GM23338 (cell line): ENCODE measurements at regions not wholly inside any gene's neighbourhood (a gene's known extent, or its start where the extent isn't known, plus 50 kb on each side); places are given as distances from the start of the nearest gene placed in this dataset.

Experiments
- ATAC-seq: fragments of 200-7000 bp; cut with Tn5 transposase; 3 replicates; pipeline ENCODE4 v1.9.1; 2020
- DNase-seq: peaks from one replicate; pipeline ENCODE4 v3.0.0-alpha.2; 2015; ENCODE audit warnings: low spot score
- H2AFZ ChIP-seq: fragments of 200-600 bp; sonication (generic); 2 replicates; pipeline ENCODE4 v1.8.0; 2016; ENCODE audit warnings: antibody characterized with exemption, mild to moderate bottlenecking, moderate library complexity
- H3F3A ChIP-seq: fragments of 200-600 bp; sonication (generic); replicated peaks from 2 replicates; pipeline ENCODE4 v1.8.0; 2017; ENCODE audit warnings: antibody characterized with exemption, mixed run types, low read depth
- H3K27ac ChIP-seq: fragments of 200-600 bp; sonication (generic); 2 replicates; pipeline ENCODE4 v1.6.1; 2016; ENCODE audit warnings: low read depth
- H3K27me3 ChIP-seq: fragments of 200-600 bp; sonication (generic); 2 replicates; pipeline ENCODE4 v1.8.0; 2016; ENCODE audit warnings: mild to moderate bottlenecking, mixed run types, moderate library complexity; ENCODE audit not compliant: insufficient read depth
- H3K36me3 ChIP-seq: fragments of 200-600 bp; sonication (generic); 2 replicates; pipeline ENCODE4 v1.8.0; 2016; ENCODE audit warnings: mild to moderate bottlenecking; ENCODE audit not compliant: insufficient read depth
- H3K4me1 ChIP-seq: fragments of 200-600 bp; sonication (generic); 2 replicates; pipeline ENCODE4 v1.8.0; 2016; ENCODE audit warnings: mild to moderate bottlenecking, moderate library complexity; ENCODE audit not compliant: insufficient read depth
- H3K4me2 ChIP-seq: fragments of 200-600 bp; sonication (generic); 2 replicates; pipeline ENCODE4 v1.7.1; 2017; ENCODE audit warnings: mixed run types
- H3K4me3 ChIP-seq: fragments of 200-600 bp; sonication (generic); 2 replicates; pipeline ENCODE4 v1.6.1; 2016; ENCODE audit warnings: mixed run types
- H3K79me2 ChIP-seq: fragments of 200-600 bp; sonication (generic); replicated peaks from 2 replicates; pipeline ENCODE4 v1.8.0; 2017; ENCODE audit warnings: mild to moderate bottlenecking; ENCODE audit not compliant: insufficient read depth
- H3K9me2 ChIP-seq: fragments of 200-600 bp; sonication (generic); 2 replicates; pipeline ENCODE4 v1.8.0; 2017; ENCODE audit not compliant: insufficient read depth
- H4K20me1 ChIP-seq: fragments of 200-600 bp; sonication (generic); replicated peaks from 2 replicates; pipeline ENCODE4 v1.8.0; 2017; ENCODE audit warnings: mild to moderate bottlenecking; ENCODE audit not compliant: insufficient read depth
- H3K27ac Mint-ChIP-seq: 2 replicates; pipeline ENCODE4 v1.8.0; 2020; ENCODE audit warnings: inconsistent platforms, mild to moderate bottlenecking, moderate library complexity, mixed read lengths
- H3K27me3 Mint-ChIP-seq: 3 replicates; pipeline ENCODE4 v1.8.0; 2022; ENCODE audit warnings: low read depth, mild to moderate bottlenecking, moderate library complexity, mixed read lengths, inconsistent platforms; ENCODE audit not compliant: insufficient read depth, poor library complexity
- H3K36me3 Mint-ChIP-seq: 3 replicates; pipeline ENCODE4 v1.8.0; 2021; ENCODE audit warnings: low read depth, mild to moderate bottlenecking, inconsistent platforms, moderate library complexity, mixed read lengths
- H3K4me1 Mint-ChIP-seq: 3 replicates; pipeline ENCODE4 v1.8.0; 2020; ENCODE audit warnings: mild to moderate bottlenecking, inconsistent platforms, mixed read lengths
- H3K4me3 Mint-ChIP-seq: 3 replicates; pipeline ENCODE4 v1.8.0; 2021; ENCODE audit warnings: moderate library complexity, mild to moderate bottlenecking, inconsistent platforms, mixed read lengths
- H3K9me3 Mint-ChIP-seq: 3 replicates; pipeline ENCODE4 v1.8.0; 2020; ENCODE audit warnings: moderate library complexity, mild to moderate bottlenecking, inconsistent platforms, mixed read lengths
- CREB1 ChIP-seq: fragments of 250-450 bp; sonication (Bioruptor Pico); IDR thresholded peaks from 2 replicates; pipeline ENCODE4 v1.5.0; 2020; ENCODE audit warnings: low read depth, mild to moderate bottlenecking, moderate library complexity
- JUNB ChIP-seq: IDR thresholded peaks from one replicate; pipeline ENCODE4 v1.6.1; 2016; ENCODE audit warnings: antibody characterized with exemption; ENCODE audit not compliant: unreplicated experiment
- NANOG ChIP-seq: IDR thresholded peaks from 2 replicates; pipeline ENCODE4 v1.6.1; 2016; ENCODE audit warnings: antibody characterized with exemption, borderline replicate concordance
- ZNF331 ChIP-seq: fragments of 250-450 bp; sonication (Bioruptor Pico); IDR thresholded peaks from 2 replicates; pipeline ENCODE4 v1.5.0; 2020; ENCODE audit warnings: low read depth, mild to moderate bottlenecking, moderate library complexity
- TF ChIP-seq, protein P1 (sequence below): IDR thresholded peaks from 2 replicates; pipeline ENCODE4 v1.6.1; 2016; ENCODE audit warnings: antibody characterized with exemption
- TF ChIP-seq, protein P2 (sequence below): fragments of 250-450 bp; sonication (Bioruptor Pico); IDR thresholded peaks from 2 replicates; pipeline ENCODE4 v1.5.0; 2020; ENCODE audit warnings: mild to moderate bottlenecking, moderate library complexity
- TF ChIP-seq, protein P3 (sequence below), 2 experiments: fragments of 200-600 bp in 1 of 2; sonication (generic) in 1 of 2; conservative IDR thresholded peaks; 2 replicates each; pipeline versions ENCODE4 v1.5.1 to v1.6.1; 2016 to 2017; ENCODE audit warnings: antibody characterized with exemption in 2 of 2, low read depth in 2 of 2, mild to moderate bottlenecking in 2 of 2, moderate library complexity in 1 of 2

DNA sequence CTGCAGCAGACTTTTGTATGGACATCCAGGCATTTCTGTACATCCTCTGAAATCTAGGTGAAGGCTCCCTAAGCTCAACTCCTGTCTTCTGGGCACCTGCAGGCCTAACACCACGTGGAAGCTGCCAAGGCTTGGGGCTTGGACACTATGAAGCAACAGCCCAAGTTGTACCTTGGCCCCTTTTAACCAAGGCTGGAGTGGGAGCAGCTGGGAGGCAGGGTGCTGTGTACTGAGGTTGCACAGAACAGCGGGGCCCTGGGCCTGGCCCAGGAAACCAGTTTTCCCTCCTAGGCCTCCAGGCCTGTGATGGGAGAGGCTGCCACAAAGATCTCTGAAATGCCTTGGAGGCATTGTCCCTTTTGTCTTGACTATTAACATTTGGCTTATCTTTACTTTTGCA is 214.4 kb upstream of the LRIG3 start:
- Histone ChIP-seq H3F3A (no peaks in the 10 kb centered on the region), H3K27me3 (no peaks in the 10 kb centered on the region), H3K36me3 (no peaks in the 10 kb centered on the region), H2AFZ (no peak overlapping the region), H3K4me2 (no peak overlapping the region), H3K9me2 (0 out of 2 replicates have a peak, but pooled peaks cover 3% of the 10 kb centered on the region), H3K27ac (no peak overlapping the region), H3K79me2 (no peaks in the 10 kb centered on the region), H3K4me3 (no peak overlapping the region), H4K20me1 (no peaks in the 10 kb centered on the region), H3K4me1 (peaks cover 5% of the 10 kb centered on the region; the same call in 1 of the 2 replicates)
- TF ChIP-seq, protein P1, sequence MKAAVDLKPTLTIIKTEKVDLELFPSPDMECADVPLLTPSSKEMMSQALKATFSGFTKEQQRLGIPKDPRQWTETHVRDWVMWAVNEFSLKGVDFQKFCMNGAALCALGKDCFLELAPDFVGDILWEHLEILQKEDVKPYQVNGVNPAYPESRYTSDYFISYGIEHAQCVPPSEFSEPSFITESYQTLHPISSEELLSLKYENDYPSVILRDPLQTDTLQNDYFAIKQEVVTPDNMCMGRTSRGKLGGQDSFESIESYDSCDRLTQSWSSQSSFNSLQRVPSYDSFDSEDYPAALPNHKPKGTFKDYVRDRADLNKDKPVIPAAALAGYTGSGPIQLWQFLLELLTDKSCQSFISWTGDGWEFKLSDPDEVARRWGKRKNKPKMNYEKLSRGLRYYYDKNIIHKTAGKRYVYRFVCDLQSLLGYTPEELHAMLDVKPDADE = no peak
- TF ChIP-seq, protein P2, sequence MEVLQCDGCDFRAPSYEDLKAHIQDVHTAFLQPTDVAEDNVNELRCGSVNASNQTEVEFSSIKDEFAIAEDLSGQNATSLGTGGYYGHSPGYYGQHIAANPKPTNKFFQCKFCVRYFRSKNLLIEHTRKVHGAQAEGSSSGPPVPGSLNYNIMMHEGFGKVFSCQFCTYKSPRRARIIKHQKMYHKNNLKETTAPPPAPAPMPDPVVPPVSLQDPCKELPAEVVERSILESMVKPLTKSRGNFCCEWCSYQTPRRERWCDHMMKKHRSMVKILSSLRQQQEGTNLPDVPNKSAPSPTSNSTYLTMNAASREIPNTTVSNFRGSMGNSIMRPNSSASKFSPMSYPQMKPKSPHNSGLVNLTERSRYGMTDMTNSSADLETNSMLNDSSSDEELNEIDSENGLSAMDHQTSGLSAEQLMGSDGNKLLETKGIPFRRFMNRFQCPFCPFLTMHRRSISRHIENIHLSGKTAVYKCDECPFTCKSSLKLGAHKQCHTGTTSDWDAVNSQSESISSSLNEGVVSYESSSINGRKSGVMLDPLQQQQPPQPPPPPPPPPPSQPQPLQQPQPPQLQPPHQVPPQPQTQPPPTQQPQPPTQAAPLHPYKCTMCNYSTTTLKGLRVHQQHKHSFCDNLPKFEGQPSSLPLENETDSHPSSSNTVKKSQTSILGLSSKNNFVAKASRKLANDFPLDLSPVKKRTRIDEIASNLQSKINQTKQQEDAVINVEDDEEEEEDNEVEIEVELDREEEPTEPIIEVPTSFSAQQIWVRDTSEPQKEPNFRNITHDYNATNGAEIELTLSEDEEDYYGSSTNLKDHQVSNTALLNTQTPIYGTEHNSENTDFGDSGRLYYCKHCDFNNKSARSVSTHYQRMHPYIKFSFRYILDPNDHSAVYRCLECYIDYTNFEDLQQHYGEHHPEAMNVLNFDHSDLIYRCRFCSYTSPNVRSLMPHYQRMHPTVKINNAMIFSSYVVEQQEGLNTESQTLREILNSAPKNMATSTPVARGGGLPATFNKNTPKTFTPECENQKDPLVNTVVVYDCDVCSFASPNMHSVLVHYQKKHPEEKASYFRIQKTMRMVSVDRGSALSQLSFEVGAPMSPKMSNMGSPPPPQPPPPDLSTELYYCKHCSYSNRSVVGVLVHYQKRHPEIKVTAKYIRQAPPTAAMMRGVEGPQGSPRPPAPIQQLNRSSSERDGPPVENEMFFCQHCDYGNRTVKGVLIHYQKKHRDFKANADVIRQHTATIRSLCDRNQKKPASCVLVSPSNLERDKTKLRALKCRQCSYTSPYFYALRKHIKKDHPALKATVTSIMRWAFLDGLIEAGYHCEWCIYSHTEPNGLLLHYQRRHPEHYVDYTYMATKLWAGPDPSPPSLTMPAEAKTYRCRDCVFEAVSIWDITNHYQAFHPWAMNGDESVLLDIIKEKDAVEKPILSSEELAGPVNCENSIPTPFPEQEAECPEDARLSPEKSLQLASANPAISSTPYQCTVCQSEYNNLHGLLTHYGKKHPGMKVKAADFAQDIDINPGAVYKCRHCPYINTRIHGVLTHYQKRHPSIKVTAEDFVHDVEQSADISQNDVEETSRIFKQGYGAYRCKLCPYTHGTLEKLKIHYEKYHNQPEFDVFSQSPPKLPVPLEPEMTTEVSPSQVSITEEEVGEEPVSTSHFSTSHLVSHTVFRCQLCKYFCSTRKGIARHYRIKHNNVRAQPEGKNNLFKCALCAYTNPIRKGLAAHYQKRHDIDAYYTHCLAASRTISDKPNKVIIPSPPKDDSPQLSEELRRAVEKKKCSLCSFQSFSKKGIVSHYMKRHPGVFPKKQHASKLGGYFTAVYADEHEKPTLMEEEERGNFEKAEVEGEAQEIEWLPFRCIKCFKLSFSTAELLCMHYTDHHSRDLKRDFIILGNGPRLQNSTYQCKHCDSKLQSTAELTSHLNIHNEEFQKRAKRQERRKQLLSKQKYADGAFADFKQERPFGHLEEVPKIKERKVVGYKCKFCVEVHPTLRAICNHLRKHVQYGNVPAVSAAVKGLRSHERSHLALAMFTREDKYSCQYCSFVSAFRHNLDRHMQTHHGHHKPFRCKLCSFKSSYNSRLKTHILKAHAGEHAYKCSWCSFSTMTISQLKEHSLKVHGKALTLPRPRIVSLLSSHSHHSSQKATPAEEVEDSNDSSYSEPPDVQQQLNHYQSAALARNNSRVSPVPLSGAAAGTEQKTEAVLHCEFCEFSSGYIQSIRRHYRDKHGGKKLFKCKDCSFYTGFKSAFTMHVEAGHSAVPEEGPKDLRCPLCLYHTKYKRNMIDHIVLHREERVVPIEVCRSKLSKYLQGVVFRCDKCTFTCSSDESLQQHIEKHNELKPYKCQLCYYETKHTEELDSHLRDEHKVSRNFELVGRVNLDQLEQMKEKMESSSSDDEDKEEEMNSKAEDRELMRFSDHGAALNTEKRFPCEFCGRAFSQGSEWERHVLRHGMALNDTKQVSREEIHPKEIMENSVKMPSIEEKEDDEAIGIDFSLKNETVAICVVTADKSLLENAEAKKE (CRISPR knock-in tag) = no peak
- TF ChIP-seq ZNF331 (CRISPR knock-in tag) = no peak
- TF ChIP-seq NANOG = no peak
- TF ChIP-seq, protein P3, sequence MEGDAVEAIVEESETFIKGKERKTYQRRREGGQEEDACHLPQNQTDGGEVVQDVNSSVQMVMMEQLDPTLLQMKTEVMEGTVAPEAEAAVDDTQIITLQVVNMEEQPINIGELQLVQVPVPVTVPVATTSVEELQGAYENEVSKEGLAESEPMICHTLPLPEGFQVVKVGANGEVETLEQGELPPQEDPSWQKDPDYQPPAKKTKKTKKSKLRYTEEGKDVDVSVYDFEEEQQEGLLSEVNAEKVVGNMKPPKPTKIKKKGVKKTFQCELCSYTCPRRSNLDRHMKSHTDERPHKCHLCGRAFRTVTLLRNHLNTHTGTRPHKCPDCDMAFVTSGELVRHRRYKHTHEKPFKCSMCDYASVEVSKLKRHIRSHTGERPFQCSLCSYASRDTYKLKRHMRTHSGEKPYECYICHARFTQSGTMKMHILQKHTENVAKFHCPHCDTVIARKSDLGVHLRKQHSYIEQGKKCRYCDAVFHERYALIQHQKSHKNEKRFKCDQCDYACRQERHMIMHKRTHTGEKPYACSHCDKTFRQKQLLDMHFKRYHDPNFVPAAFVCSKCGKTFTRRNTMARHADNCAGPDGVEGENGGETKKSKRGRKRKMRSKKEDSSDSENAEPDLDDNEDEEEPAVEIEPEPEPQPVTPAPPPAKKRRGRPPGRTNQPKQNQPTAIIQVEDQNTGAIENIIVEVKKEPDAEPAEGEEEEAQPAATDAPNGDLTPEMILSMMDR (conservative IDR thresholded peaks at IDR 0.05; ENCODE audit: low read depth in 2 of 2) = no peak
- no peak for TF ChIP-seq CREB1 (CRISPR knock-in tag)
- no peak for TF ChIP-seq JUNB
- H3K27me3 Mint-ChIP-seq = no peaks in the 10 kb centered on the region
- H3K9me3 Mint-ChIP-seq = peaks cover 20% of the 10 kb centered on the region; the same call in 1 of the 3 replicates
- H3K4me3 Mint-ChIP-seq = no peak overlapping the region
- ATAC-seq (no peak), DNase-seq (no peak)
- peaks cover 7% of the 10 kb centered on the region; the same call in 2 of the 3 replicates for H3K4me1 Mint-ChIP-seq
- H3K27ac Mint-ChIP-seq = no peak overlapping the region
- peaks cover 15% of the 10 kb centered on the region; the same call in 2 of the 3 replicates for H3K36me3 Mint-ChIP-seq
